Parathyroid adenoma (tissue), 2 donors: ENCODE measurements at regions not wholly inside any gene's neighbourhood (a gene's known extent, or its start where the extent isn't known, plus 50 kb on each side); places are given as distances from the start of the nearest gene placed in this dataset.

Experiments used
- H2AFZ ChIP-seq: fragments of 300-600 bp; sonication (generic); one replicate; pipeline ENCODE4 v1.7.0; 2017; ENCODE audit warnings: antibody characterized with exemption, mild to moderate bottlenecking
- H3K27ac ChIP-seq: fragments of 300-600 bp; sonication (generic); one replicate; pipeline ENCODE4 v1.7.0; 2017
- H3K27me3 ChIP-seq: fragments of 300-600 bp; sonication (generic); one replicate; pipeline ENCODE4 v1.7.0; 2017; ENCODE audit warnings: low read length; ENCODE audit not compliant: control insufficient read depth, insufficient read depth
- H3K36me3 ChIP-seq: fragments of 300-600 bp; sonication (generic); one replicate; pipeline ENCODE4 v1.7.0; 2017; ENCODE audit warnings: low read length; ENCODE audit not compliant: control insufficient read depth, insufficient read depth
- H3K4me1 ChIP-seq: fragments of 300-600 bp; sonication (generic); one replicate; pipeline ENCODE4 v1.7.0; 2017; ENCODE audit warnings: control low read depth
- H3K4me2 ChIP-seq: fragments of 300-600 bp; sonication (generic); one replicate; pipeline ENCODE4 v1.7.0; 2017; ENCODE audit warnings: low read length
- H3K4me3 ChIP-seq: fragments of 300-600 bp; sonication (generic); one replicate; pipeline ENCODE4 v1.7.0; 2017; ENCODE audit warnings: low read depth, low read length
- H3K79me2 ChIP-seq: fragments of 300-600 bp; sonication (generic); one replicate; pipeline ENCODE4 v1.7.0; 2017; ENCODE audit warnings: control low read depth
- H3K9ac ChIP-seq: fragments of 300-600 bp; sonication (generic); one replicate; pipeline ENCODE4 v1.7.0; 2017; ENCODE audit warnings: mild to moderate bottlenecking
- H3K9me3 ChIP-seq: fragments of 300-600 bp; sonication (generic); one replicate; pipeline ENCODE4 v1.7.0; 2017; ENCODE audit warnings: low read length; ENCODE audit not compliant: control insufficient read depth
- TF ChIP-seq, protein P1 (sequence below): fragments of 300-600 bp; sonication (generic); IDR thresholded peaks from one replicate; pipeline ENCODE4 v1.7.0; 2017; ENCODE audit warnings: antibody characterized with exemption, mild to moderate bottlenecking
- donor health status: primary hyperparathyroidism.

- no peaks in the 10 kb centered on the region for H3K9me3 ChIP-seq
- H3K9ac ChIP-seq, result no peak overlapping the region
- TF ChIP-seq, protein P1, sequence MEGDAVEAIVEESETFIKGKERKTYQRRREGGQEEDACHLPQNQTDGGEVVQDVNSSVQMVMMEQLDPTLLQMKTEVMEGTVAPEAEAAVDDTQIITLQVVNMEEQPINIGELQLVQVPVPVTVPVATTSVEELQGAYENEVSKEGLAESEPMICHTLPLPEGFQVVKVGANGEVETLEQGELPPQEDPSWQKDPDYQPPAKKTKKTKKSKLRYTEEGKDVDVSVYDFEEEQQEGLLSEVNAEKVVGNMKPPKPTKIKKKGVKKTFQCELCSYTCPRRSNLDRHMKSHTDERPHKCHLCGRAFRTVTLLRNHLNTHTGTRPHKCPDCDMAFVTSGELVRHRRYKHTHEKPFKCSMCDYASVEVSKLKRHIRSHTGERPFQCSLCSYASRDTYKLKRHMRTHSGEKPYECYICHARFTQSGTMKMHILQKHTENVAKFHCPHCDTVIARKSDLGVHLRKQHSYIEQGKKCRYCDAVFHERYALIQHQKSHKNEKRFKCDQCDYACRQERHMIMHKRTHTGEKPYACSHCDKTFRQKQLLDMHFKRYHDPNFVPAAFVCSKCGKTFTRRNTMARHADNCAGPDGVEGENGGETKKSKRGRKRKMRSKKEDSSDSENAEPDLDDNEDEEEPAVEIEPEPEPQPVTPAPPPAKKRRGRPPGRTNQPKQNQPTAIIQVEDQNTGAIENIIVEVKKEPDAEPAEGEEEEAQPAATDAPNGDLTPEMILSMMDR, result no peak
- no peaks in the 10 kb centered on the region for H3K36me3 ChIP-seq
- no peak overlapping the region for H2AFZ ChIP-seq
- H3K27me3 ChIP-seq, result no peaks in the 10 kb centered on the region
- H3K4me2 ChIP-seq, result no peak overlapping the region
- H3K27ac ChIP-seq, result no peak overlapping the region
- H3K4me1 ChIP-seq, result no peaks in the 10 kb centered on the region
- H3K4me3 ChIP-seq, result no peak overlapping the region
- no peaks in the 10 kb centered on the region for H3K79me2 ChIP-seq
Measured at GRCh38 chr3:109903100-109903499, 565.8 kb upstream of the DPPA4 start.

- TF ChIP-seq, protein P1, result no peak
- no peak overlapping the region for H3K4me3 ChIP-seq
Measured at GRCh38 chr3:109910772-109911171, 573.4 kb upstream of the DPPA4 start.

DNA sequence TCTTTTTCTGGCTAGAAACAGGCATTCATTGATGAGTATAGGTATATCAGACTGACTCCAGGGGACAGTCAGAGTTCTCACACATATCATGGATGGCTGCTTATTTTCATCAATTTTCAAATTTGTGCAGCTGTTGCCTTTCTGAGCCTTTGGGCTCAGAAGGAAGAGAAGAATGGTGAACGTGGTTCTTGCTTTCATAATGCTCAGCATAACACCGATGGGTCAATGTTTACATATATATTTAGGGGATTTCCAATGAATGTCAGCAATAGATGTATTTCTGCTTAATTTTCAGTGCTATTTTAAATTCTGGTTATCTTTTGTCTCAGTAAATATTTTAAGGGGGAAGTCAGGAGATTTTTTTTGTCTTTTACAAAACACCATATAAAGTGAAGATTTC lies 581.4 kb upstream of the DPPA4 start:
- H3K4me1 ChIP-seq, result no peaks in the 10 kb centered on the region
- TF ChIP-seq, protein P1, result no peak
- no peaks in the 10 kb centered on the region for H3K36me3 ChIP-seq
- H2AFZ ChIP-seq, result no peak overlapping the region
- H3K9me3 ChIP-seq, result no peaks in the 10 kb centered on the region
- H3K27ac ChIP-seq, result no peak overlapping the region
- H3K9ac ChIP-seq, result no peak overlapping the region
- no peak overlapping the region for H3K4me2 ChIP-seq
- no peaks in the 10 kb centered on the region for H3K27me3 ChIP-seq
- no peak overlapping the region for H3K4me3 ChIP-seq
- no peaks in the 10 kb centered on the region for H3K79me2 ChIP-seq

More at GRCh38 chr3:109910772-109911171, 573.4 kb upstream of the DPPA4 start:
- Histone ChIP-seq H3K4me2 (no peak overlapping the region), H3K36me3 (no peaks in the 10 kb centered on the region), H3K4me1 (no peaks in the 10 kb centered on the region), H3K79me2 (no peaks in the 10 kb centered on the region), H3K27ac (no peak overlapping the region), H3K9me3 (no peaks in the 10 kb centered on the region), H3K27me3 (no peaks in the 10 kb centered on the region), H2AFZ (no peak overlapping the region), H3K9ac (no peak overlapping the region)

DNA sequence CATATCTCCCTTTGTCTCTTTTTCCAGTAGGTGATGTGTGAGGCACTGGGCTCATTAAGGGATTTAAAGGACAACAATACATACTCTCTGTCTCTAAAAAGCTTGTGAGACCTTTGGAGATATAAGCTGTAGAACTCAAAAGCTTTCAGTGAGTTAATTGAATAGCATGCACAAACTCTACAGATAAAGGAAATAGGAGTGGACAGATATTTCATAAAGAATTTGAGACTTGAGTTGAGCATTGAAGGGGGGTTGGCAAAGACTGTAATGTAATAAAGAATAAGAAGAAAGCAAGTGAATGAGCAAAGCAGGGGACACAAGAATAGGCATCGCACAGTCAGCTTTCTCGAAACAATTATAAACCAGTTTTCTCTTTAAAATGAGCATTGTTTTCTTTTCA lies 583.4 kb upstream of the DPPA4 start:
- H3K4me2 ChIP-seq, result no peak overlapping the region
- H3K27ac ChIP-seq, result no peak overlapping the region
- TF ChIP-seq, protein P1, result no peak
- H3K4me1 ChIP-seq, result no peaks in the 10 kb centered on the region
- no peaks in the 10 kb centered on the region for H3K36me3 ChIP-seq
- no peaks in the 10 kb centered on the region for H3K79me2 ChIP-seq
- H3K9me3 ChIP-seq, result no peaks in the 10 kb centered on the region
- no peaks in the 10 kb centered on the region for H3K27me3 ChIP-seq
- no peak overlapping the region for H3K4me3 ChIP-seq
- no peak overlapping the region for H2AFZ ChIP-seq
- no peak overlapping the region for H3K9ac ChIP-seq

DNA sequence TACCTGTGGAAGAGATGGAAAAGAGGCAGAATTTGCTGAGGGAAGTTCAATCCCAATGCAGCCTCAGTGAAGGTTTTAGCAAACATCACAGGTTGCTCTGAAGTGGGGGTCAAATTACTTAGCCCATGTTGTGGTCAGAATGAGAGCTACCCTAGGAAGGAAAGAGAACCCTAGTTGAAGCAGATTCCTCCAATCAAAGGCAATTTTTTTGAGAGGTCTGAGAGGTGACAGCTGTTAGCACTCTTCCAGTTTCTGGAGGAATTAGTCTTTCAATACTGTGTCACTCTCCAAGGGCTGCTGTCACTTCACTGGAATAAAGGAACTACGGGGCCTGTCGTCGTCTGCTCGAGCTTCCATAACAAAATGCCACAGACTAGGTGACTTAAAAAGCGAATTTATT lies 584.2 kb upstream of the DPPA4 start:
- no peak overlapping the region for H3K4me2 ChIP-seq

More for the DNA sequence above, 584.2 kb upstream of the DPPA4 start:
- Histone ChIP-seq H3K4me3 (no peak overlapping the region), H3K36me3 (no peaks in the 10 kb centered on the region), H3K9me3 (no peaks in the 10 kb centered on the region), H3K4me1 (no peaks in the 10 kb centered on the region), H3K79me2 (no peaks in the 10 kb centered on the region), H3K27ac (no peak overlapping the region), H3K9ac (no peak overlapping the region), H3K27me3 (no peaks in the 10 kb centered on the region), H2AFZ (no peak overlapping the region)
- TF ChIP-seq, protein P1, result no peak
